ENCODE measurements at regions not wholly inside any gene's neighbourhood (a gene's known extent, or its start where the extent isn't known, plus 50 kb on each side); places are given as distances from the start of the nearest gene placed in this dataset.
A peak's percentile ranks its signal among the peaks of the same experiment; 100 is the strongest.

- in situ Hi-C loops (cut with MboI; ENCODE audit: low pct_unique_long_range_greater_than_20kb, low sequenced_read_pairs) = no loop called here
- no peak for DNase-seq
These were observed 51.4 kb downstream of the MARCHF4 start for GRCh38 chr2:216320852-216321251.

- DNase-seq = no peak
- in situ Hi-C loops (cut with MboI; ENCODE audit: low pct_unique_long_range_greater_than_20kb, low sequenced_read_pairs) = no loop called here
These were observed 52.5 kb downstream of the MARCHF4 start for GRCh38 chr2:216319771-216320170.

- DNase-seq = no peak
- in situ Hi-C loops (cut with MboI; ENCODE audit: low pct_unique_long_range_greater_than_20kb, low sequenced_read_pairs) = no loop called here
These were observed 53.8 kb downstream of the MARCHF4 start for GRCh38 chr2:216318521-216318874.

- in situ Hi-C loops (cut with MboI; ENCODE audit: low pct_unique_long_range_greater_than_20kb, low sequenced_read_pairs) = no loop called here
- DNase-seq = no peak
These were observed 54.3 kb downstream of the MARCHF4 start for GRCh38 chr2:216317831-216318520.

GRCh38 chr2:216316743-216317142 lies 55.5 kb downstream of the MARCHF4 start:
- in situ Hi-C loops (cut with MboI; ENCODE audit: low pct_unique_long_range_greater_than_20kb, low sequenced_read_pairs) = no loop called here
- DNase-seq = no peak

GRCh38 chr2:216315802-216316603 lies 56.3 kb downstream of the MARCHF4 start:
- DNase-seq = no peak
- in situ Hi-C loops (cut with MboI; ENCODE audit: low pct_unique_long_range_greater_than_20kb, low sequenced_read_pairs) = no loop called here

GRCh38 chr2:216312441-216312840 lies 59.8 kb downstream of the MARCHF4 start:
- DNase-seq = no peak
- in situ Hi-C loops (cut with MboI; ENCODE audit: low pct_unique_long_range_greater_than_20kb, low sequenced_read_pairs) = no loop called here

- in situ Hi-C loops (cut with MboI; ENCODE audit: low pct_unique_long_range_greater_than_20kb, low sequenced_read_pairs) = no loop called here
These were observed 63.7 kb downstream of the MARCHF4 start for GRCh38 chr2:216308576-216308975.

GRCh38 chr2:216307496-216307895 lies 64.8 kb downstream of the MARCHF4 start:
- DNase-seq = no peak
- in situ Hi-C loops (cut with MboI; ENCODE audit: low pct_unique_long_range_greater_than_20kb, low sequenced_read_pairs) = no loop called here

More at GRCh38 chr2:216308576-216308975, 63.7 kb downstream of the MARCHF4 start:
- DNase-seq = peak; percentile 48

GRCh38 chr2:216306868-216307267 lies 65.4 kb downstream of the MARCHF4 start:
- no peak for DNase-seq
- in situ Hi-C loops (cut with MboI; ENCODE audit: low pct_unique_long_range_greater_than_20kb, low sequenced_read_pairs) = no loop called here

- in situ Hi-C loops (cut with MboI; ENCODE audit: low pct_unique_long_range_greater_than_20kb, low sequenced_read_pairs) = no loop called here
- DNase-seq = no peak
These were observed 66.7 kb downstream of the MARCHF4 start for GRCh38 chr2:216305574-216305973.

- no peak for DNase-seq
- in situ Hi-C loops (cut with MboI; ENCODE audit: low pct_unique_long_range_greater_than_20kb, low sequenced_read_pairs) = no loop called here
These were observed 69.2 kb downstream of the MARCHF4 start for GRCh38 chr2:216302981-216303676.

- in situ Hi-C loops (cut with MboI; ENCODE audit: low pct_unique_long_range_greater_than_20kb, low sequenced_read_pairs) = no loop called here
- DNase-seq = no peak
These were observed 71.4 kb downstream of the MARCHF4 start for GRCh38 chr2:216300906-216301305.

- no peak for DNase-seq
These were observed 72.7 kb downstream of the MARCHF4 start for GRCh38 chr2:216299588-216299987.

GRCh38 chr2:216298719-216299495 lies 73.4 kb downstream of the MARCHF4 start:
- DNase-seq = no peak
- in situ Hi-C loops (cut with MboI; ENCODE audit: low pct_unique_long_range_greater_than_20kb, low sequenced_read_pairs) = no loop called here

More at GRCh38 chr2:216299588-216299987, 72.7 kb downstream of the MARCHF4 start:
- in situ Hi-C loops (cut with MboI; ENCODE audit: low pct_unique_long_range_greater_than_20kb, low sequenced_read_pairs) = no loop called here

GRCh38 chr2:216296856-216297255 lies 75.4 kb downstream of the MARCHF4 start:
- in situ Hi-C loops (cut with MboI; ENCODE audit: low pct_unique_long_range_greater_than_20kb, low sequenced_read_pairs) = no loop called here
- no peak for DNase-seq

GRCh38 chr2:216294305-216294704 lies 78.0 kb downstream of the MARCHF4 start:
- in situ Hi-C loops (cut with MboI; ENCODE audit: low pct_unique_long_range_greater_than_20kb, low sequenced_read_pairs) = no loop called here
- DNase-seq = no peak

GRCh38 chr2:216293883-216294282 lies 78.4 kb downstream of the MARCHF4 start:
- in situ Hi-C loops (cut with MboI; ENCODE audit: low pct_unique_long_range_greater_than_20kb, low sequenced_read_pairs) = no loop called here

GRCh38 chr2:216292886-216293301 lies 79.4 kb downstream of the MARCHF4 start:
- no peak for DNase-seq
- in situ Hi-C loops (cut with MboI; ENCODE audit: low pct_unique_long_range_greater_than_20kb, low sequenced_read_pairs) = no loop called here

More at GRCh38 chr2:216293883-216294282, 78.4 kb downstream of the MARCHF4 start:
- no peak for DNase-seq

All from KBM-7 (cell line).